ENCODE measurements at regions not wholly inside any gene's neighbourhood (a gene's known extent, or its start where the extent isn't known, plus 50 kb on each side); places are given as distances from the start of the nearest gene placed in this dataset.

DNA sequence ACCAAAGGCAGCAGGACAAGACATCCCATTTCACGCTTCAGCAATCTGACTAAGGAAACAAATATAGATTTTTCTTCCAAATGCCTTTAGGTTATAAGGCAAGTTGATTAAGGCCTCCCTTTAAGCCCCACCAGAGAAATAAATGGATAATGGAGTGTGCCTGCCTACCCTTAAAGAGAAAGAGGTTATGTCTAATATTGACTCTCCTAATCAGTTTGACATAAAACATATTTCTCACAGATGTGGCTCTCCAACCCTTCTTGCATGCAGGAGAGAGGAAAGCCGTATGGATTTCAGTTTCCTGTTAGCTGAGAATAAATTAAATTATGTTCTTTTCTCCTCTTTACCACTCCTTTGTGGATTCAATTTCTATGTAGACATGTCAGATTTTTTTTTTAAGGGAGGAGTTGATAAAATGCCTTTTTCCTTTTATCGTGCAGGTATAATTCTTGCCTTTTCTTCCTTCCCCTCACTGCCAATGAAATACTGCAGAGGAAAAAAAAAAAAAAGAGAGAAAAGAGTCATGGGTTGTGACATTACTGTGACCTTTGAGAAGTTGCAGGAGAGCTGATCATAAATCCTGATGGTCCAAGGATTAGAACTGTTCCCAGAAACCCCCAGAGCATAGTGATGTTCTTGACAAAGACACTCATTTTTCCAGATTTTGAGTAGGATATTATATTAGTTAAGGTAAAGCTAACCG lies 355.3 kb upstream of the SLCO3A1 start:
- dilution Hi-C loops (cut with MboI; ENCODE audit: extremely low pct_ligation_motif_present, low sequenced_read_pairs), result no loop called here
- FAIRE-seq, result no peak

GRCh38 chr15:91498749-91499062 lies 354.8 kb upstream of the SLCO3A1 start:
- Histone ChIP-seq H3K9ac (ENCODE audit: control insufficient read depth, extremely low read depth, insufficient read depth, low read length) (no peak overlapping the region), H3K27me3 (ENCODE audit: control insufficient read depth, extremely low read depth, insufficient read depth, low read length) (no peaks in the 10 kb centered on the region), H3K4me2 (ENCODE audit: control insufficient read depth, extremely low read depth, insufficient read depth, low read depth, low read length) (no peak overlapping the region), H3K36me3 (ENCODE audit: control insufficient read depth in 2 of 2, extremely low read depth in 1 of 2, insufficient read depth in 2 of 2, low read length in 2 of 2) (no peaks in the 10 kb centered on the region), H2AFZ (ENCODE audit: control insufficient read depth, low read length) (no peak overlapping the region), H3K4me3 (ENCODE audit: control insufficient read depth in 2 of 3, extremely low read depth in 1 of 3, insufficient read depth in 2 of 3, low read depth in 1 of 3, low read length in 3 of 3) (no peak overlapping the region), H4K20me1 (ENCODE audit: control insufficient read depth, extremely low read depth, insufficient read depth, low read length) (no peaks in the 10 kb centered on the region), H3K27ac (ENCODE audit: control insufficient read depth, insufficient read depth, low read length) (no peak overlapping the region), H3K9me1 (ENCODE audit: control insufficient read depth, extremely low read depth, insufficient read depth, low read length) (no peaks in the 10 kb centered on the region), H3K79me2 (ENCODE audit: control insufficient read depth, insufficient read depth, low read length) (no peaks in the 10 kb centered on the region), H3K4me1 (ENCODE audit: control insufficient read depth, extremely low read depth, insufficient read depth, low read length) (no peaks in the 10 kb centered on the region), H3K9me3 (ENCODE audit: control insufficient read depth, low read depth, low read length) (no peaks in the 10 kb centered on the region)
- DNase-seq (ENCODE audit: low read depth, low spot score) (no peak), FAIRE-seq (no peak)
- dilution Hi-C loops (cut with MboI; ENCODE audit: extremely low pct_ligation_motif_present, low sequenced_read_pairs), result no loop called here
- TF ChIP-seq EZH2 (IDR thresholded peaks at IDR 0.05; ENCODE audit: low read length), result no peak
- TF ChIP-seq, protein P1, sequence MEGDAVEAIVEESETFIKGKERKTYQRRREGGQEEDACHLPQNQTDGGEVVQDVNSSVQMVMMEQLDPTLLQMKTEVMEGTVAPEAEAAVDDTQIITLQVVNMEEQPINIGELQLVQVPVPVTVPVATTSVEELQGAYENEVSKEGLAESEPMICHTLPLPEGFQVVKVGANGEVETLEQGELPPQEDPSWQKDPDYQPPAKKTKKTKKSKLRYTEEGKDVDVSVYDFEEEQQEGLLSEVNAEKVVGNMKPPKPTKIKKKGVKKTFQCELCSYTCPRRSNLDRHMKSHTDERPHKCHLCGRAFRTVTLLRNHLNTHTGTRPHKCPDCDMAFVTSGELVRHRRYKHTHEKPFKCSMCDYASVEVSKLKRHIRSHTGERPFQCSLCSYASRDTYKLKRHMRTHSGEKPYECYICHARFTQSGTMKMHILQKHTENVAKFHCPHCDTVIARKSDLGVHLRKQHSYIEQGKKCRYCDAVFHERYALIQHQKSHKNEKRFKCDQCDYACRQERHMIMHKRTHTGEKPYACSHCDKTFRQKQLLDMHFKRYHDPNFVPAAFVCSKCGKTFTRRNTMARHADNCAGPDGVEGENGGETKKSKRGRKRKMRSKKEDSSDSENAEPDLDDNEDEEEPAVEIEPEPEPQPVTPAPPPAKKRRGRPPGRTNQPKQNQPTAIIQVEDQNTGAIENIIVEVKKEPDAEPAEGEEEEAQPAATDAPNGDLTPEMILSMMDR (optimal IDR thresholded peaks at IDR 0.05 in 1 of 3, IDR thresholded peaks at IDR 0.05 in 1 of 3, conservative IDR thresholded peaks at IDR 0.05 in 1 of 3; ENCODE audit: extremely low read depth in 1 of 3, insufficient read depth in 2 of 3, low read length in 3 of 3), result no peak

More for the DNA sequence above, 355.3 kb upstream of the SLCO3A1 start:
- Histone ChIP-seq H3K4me2 (ENCODE audit: control insufficient read depth, extremely low read depth, insufficient read depth, low read depth, low read length) (no peak overlapping the region), H3K36me3 (ENCODE audit: control insufficient read depth in 2 of 2, extremely low read depth in 1 of 2, insufficient read depth in 2 of 2, low read length in 2 of 2) (no peaks in the 10 kb centered on the region), H2AFZ (ENCODE audit: control insufficient read depth, low read length) (no peak overlapping the region), H3K27ac (ENCODE audit: control insufficient read depth, insufficient read depth, low read length) (no peak overlapping the region), H3K4me1 (ENCODE audit: control insufficient read depth, extremely low read depth, insufficient read depth, low read length) (no peaks in the 10 kb centered on the region), H3K27me3 (ENCODE audit: control insufficient read depth, extremely low read depth, insufficient read depth, low read length) (no peaks in the 10 kb centered on the region), H3K4me3 (ENCODE audit: control insufficient read depth in 2 of 3, extremely low read depth in 1 of 3, insufficient read depth in 2 of 3, low read depth in 1 of 3, low read length in 3 of 3) (no peak overlapping the region), H3K9ac (ENCODE audit: control insufficient read depth, extremely low read depth, insufficient read depth, low read length) (no peak overlapping the region), H3K9me3 (ENCODE audit: control insufficient read depth, low read depth, low read length) (no peaks in the 10 kb centered on the region), H3K79me2 (ENCODE audit: control insufficient read depth, insufficient read depth, low read length) (no peaks in the 10 kb centered on the region), H3K9me1 (ENCODE audit: control insufficient read depth, extremely low read depth, insufficient read depth, low read length) (no peaks in the 10 kb centered on the region), H4K20me1 (ENCODE audit: control insufficient read depth, extremely low read depth, insufficient read depth, low read length) (no peaks in the 10 kb centered on the region)
- DNase-seq (ENCODE audit: low read depth, low spot score), result no peak
- no peak for TF ChIP-seq EZH2 (IDR thresholded peaks at IDR 0.05; ENCODE audit: low read length)
- TF ChIP-seq, protein P1 (optimal IDR thresholded peaks at IDR 0.05 in 1 of 3, IDR thresholded peaks at IDR 0.05 in 1 of 3, conservative IDR thresholded peaks at IDR 0.05 in 1 of 3; ENCODE audit: extremely low read depth in 1 of 3, insufficient read depth in 2 of 3, low read length in 3 of 3), result no peak

Data from keratinocyte (primary cell).